Glomerular visceral epithelial cell (primary cell): ENCODE measurements at regions not wholly inside any gene's neighbourhood (a gene's known extent, or its start where the extent isn't known, plus 50 kb on each side); places are given as distances from the start of the nearest gene placed in this dataset.
"Not testable (repeated sequence)": the region's sequence is repeated elsewhere in the genome, so short reads cannot be mapped to it uniquely, and the experiment has no call there.

ENCODE experiments used
- DNase-seq: peaks from one replicate; pipeline ENCODE4 v3.0.0-alpha.2; 2016; ENCODE audit errors: extremely low spot score

- no peak for DNase-seq
These were observed 342.6 kb downstream of the CETN3 start for GRCh38 chr5:90066920-90067319.

GRCh38 chr5:90056911-90057705, 352.4 kb downstream of the CETN3 start:
- no peak for DNase-seq

- peak; percentile 60 for DNase-seq
These were observed 353.7 kb downstream of the CETN3 start for GRCh38 chr5:90055831-90056328.

- DNase-seq, result no peak
These were observed 354.9 kb downstream of the CETN3 start for GRCh38 chr5:90054612-90055011.

- no peak for DNase-seq
These were observed 357.8 kb downstream of the CETN3 start for GRCh38 chr5:90051756-90052155.

- DNase-seq, result no peak
These were observed 359.5 kb downstream of the CETN3 start for GRCh38 chr5:90050103-90050502.

- no peak for DNase-seq
These were observed 362.4 kb downstream of the CETN3 start for GRCh38 chr5:90047113-90047512.

- not testable (repeated sequence) for DNase-seq
These were observed 369.5 kb downstream of the CETN3 start for GRCh38 chr5:90040082-90040481.

- DNase-seq, result no peak
These were observed 371.9 kb downstream of the CETN3 start for GRCh38 chr5:90037646-90038045.

GRCh38 chr5:90022711-90023053, 386.9 kb downstream of the CETN3 start:
- no peak for DNase-seq

- no peak for DNase-seq
These were observed 387.4 kb downstream of the CETN3 start for GRCh38 chr5:90022002-90022710.

- DNase-seq, result peak; percentile 69
These were observed 388.7 kb downstream of the CETN3 start for GRCh38 chr5:90020575-90021538.

- DNase-seq, result no peak
These were observed 392.3 kb downstream of the CETN3 start for GRCh38 chr5:90017239-90017638.

- peak; percentile 42 for DNase-seq
These were observed 394.0 kb downstream of the CETN3 start for GRCh38 chr5:90015584-90016018.

- DNase-seq, result no peak
These were observed 395.1 kb downstream of the CETN3 start for GRCh38 chr5:90014420-90014819.

- no peak for DNase-seq
These were observed 409.2 kb downstream of the CETN3 start for GRCh38 chr5:90000351-90000750.

GRCh38 chr5:89998519-89999305, 410.8 kb downstream of the CETN3 start:
- DNase-seq, result no peak

GRCh38 chr5:89996890-89997289, 412.7 kb downstream of the CETN3 start:
- DNase-seq, result no peak

GRCh38 chr5:89996335-89996734, 413.2 kb downstream of the CETN3 start:
- no peak for DNase-seq

GRCh38 chr5:89994266-89994665, 415.3 kb downstream of the CETN3 start:
- no peak for DNase-seq

- DNase-seq, result no peak
These were observed 417.4 kb downstream of the CETN3 start for GRCh38 chr5:89992201-89992600.
